ENCODE measurements at regions not wholly inside any gene's neighbourhood (a gene's known extent, or its start where the extent isn't known, plus 50 kb on each side); places are given as distances from the start of the nearest gene placed in this dataset.

DNA sequence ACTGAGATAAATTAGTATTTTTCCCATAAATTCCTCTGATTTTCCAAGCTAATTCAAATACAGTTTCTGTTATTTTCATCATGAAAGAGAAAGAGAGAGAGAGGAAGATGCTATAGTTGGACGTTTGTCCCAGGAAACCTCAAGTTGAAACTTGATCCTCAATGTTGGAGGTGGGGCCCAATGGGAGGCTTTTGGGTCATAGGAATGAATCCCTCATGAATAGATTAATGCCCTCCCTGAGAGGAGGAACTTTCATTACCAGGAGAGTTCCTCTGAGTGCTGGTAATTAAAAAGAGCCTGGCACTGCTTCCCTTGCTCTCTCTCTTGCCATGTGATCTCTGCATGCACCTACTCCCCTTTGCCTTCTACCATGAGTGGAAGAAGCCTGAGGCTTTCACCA is 189.9 kb upstream of the SMC2 start:
- H3K27ac ChIP-seq: no peak overlapping the region
- DNase-seq (ENCODE audit: low read depth in 1 of 2, low spot score in 2 of 2): no peak
- no peaks in the 10 kb centered on the region for H3K9me3 ChIP-seq (replicated peaks)

DNA sequence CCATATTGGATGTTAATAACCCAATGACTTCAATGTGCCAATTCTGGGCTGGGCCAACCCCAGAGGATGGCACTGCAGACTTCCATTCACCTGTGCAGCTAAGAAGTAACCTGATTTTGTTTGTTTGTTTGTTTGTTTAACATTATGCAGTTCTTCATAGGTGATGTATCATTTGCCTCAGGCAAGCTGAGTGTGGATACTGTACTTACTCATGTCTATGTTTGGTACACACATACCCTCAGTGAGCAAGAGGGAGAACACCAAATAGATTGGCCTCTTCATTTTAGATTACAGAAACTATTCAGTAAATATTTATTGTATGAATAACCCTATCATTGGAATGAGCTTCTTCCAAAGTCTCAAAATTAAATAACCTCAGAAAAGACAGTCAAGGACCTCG is 180.2 kb upstream of the SMC2 start:
- H3K27ac ChIP-seq: no peak overlapping the region
- no peak overlapping the region for H3K4me3 ChIP-seq
- no peaks in the 10 kb centered on the region for H3K27me3 ChIP-seq (replicated peaks)
- H3K36me3 ChIP-seq: no peaks in the 10 kb centered on the region
- no peaks in the 10 kb centered on the region for H3K9me3 ChIP-seq (replicated peaks)
- DNase-seq (ENCODE audit: low read depth in 1 of 2, low spot score in 2 of 2): no peak
- no peaks in the 10 kb centered on the region for H3K4me1 ChIP-seq (replicated peaks)

More for the DNA sequence above, 189.9 kb upstream of the SMC2 start:
- Histone ChIP-seq H3K27me3 (replicated peaks) (no peaks in the 10 kb centered on the region), H3K36me3 (no peaks in the 10 kb centered on the region), H3K4me3 (no peak overlapping the region), H3K4me1 (replicated peaks) (no peaks in the 10 kb centered on the region)

DNA sequence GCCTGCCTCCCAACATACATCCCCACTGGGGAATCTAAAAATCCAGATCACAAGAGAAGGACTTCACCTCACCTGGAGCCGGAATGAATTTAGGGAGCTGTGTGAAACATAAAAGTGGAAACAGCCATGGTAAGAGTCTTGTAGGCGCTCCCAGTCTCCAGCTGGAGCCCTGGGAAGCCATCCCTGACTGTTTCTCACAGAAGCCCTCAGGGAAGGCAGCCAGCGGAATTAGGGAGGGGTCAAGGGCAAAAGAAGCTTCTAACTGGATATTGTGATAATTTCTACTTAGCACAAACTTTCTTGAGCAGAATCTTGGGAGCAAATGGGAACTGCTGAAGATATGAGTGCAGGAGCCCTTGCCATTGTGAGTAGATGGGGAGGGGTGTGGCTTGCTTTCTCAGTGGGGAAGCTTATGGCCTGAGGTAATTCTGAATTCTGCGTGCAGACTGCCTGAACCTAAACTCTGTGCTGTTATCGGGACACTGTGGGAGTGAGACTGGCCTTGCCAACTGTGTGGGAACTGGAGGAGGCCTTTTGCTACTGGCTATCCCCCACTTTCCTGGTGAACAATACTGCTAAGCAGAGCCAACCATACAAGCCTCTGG is 174.4 kb upstream of the SMC2 start:
- H3K27ac ChIP-seq: no peak overlapping the region
- no peaks in the 10 kb centered on the region for H3K9me3 ChIP-seq (replicated peaks)
- no peaks in the 10 kb centered on the region for H3K36me3 ChIP-seq
- H3K27me3 ChIP-seq (replicated peaks): no peaks in the 10 kb centered on the region
- no peak overlapping the region for H3K4me3 ChIP-seq
- no peak for DNase-seq (ENCODE audit: low read depth in 1 of 2, low spot score in 2 of 2)
- no peaks in the 10 kb centered on the region for H3K4me1 ChIP-seq (replicated peaks)

DNA sequence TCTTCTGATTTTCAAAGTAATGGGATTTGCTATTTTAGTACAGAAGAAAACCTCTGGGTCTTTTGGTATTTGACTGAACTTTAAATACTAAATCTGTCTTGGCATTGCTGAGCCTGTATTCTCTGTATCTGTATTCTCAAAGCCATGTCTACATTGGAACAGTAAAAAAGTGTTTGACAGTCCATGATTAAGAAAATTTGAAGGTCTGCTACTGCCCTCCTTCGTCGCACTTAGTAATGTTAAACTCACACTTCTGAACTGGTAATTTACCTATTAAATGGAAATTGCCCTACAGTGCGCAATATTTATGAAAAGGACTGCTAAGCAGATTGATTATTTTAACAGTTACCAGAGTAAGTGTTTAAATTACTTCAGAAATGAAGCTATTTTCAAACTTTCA is 165.7 kb upstream of the SMC2 start:
- H3K27me3 ChIP-seq (replicated peaks): peaks cover 4% of the 10 kb centered on the region; the same call in 1 of the 2 replicates
- H3K4me3 ChIP-seq: no peak overlapping the region
- no peak for DNase-seq (ENCODE audit: low read depth in 1 of 2, low spot score in 2 of 2)
- no peaks in the 10 kb centered on the region for H3K9me3 ChIP-seq (replicated peaks)
- no peaks in the 10 kb centered on the region for H3K36me3 ChIP-seq
- H3K4me1 ChIP-seq (replicated peaks): no peaks in the 10 kb centered on the region
- no peak overlapping the region for H3K27ac ChIP-seq

DNA sequence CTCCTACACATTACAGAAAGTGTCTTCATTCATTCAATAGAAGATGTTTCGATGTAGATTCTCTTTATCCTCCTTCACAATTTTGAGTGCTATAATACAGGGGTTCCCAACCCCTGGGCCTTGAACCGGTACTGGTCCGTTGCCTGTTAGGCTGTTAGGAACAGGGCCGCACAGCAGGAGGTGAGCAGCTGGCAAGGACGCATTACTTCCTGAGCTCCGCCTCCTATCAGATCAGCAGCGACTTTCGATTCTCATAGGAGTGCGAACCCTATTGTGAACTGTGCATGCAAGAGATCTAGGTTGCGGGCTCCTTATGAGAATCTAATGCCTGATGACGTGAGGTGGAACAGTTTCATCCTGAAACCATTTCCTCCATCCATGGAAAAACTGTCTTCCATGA is 153.0 kb upstream of the SMC2 start:
- Histone ChIP-seq H3K9me3 (replicated peaks) (no peaks in the 10 kb centered on the region), H3K4me1 (replicated peaks) (no peaks in the 10 kb centered on the region), H3K27me3 (replicated peaks) (no peaks in the 10 kb centered on the region), H3K36me3 (no peaks in the 10 kb centered on the region), H3K27ac (no peak overlapping the region), H3K4me3 (no peak overlapping the region)
- DNase-seq (ENCODE audit: low read depth in 1 of 2, low spot score in 2 of 2): no peak

DNA sequence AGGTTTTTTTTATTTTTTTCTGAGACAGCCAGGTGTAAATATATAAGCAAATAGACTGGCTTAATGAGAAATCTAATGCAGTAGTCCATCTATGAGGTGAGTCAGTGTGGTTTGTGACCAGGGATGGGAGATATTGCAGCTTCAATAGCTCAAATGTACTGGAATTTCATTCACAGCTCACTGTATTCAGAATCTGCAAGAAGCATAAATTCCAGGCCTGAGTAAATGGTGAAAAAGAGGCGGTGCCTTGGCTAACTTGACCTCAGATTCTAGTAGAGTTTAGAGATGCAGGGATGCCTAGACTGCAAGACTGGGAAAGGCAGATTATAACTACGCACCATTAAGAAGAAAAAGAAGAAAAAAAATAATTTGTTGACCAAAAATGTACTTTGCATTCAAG is 151.9 kb upstream of the SMC2 start:
- no peak overlapping the region for H3K27ac ChIP-seq

DNA sequence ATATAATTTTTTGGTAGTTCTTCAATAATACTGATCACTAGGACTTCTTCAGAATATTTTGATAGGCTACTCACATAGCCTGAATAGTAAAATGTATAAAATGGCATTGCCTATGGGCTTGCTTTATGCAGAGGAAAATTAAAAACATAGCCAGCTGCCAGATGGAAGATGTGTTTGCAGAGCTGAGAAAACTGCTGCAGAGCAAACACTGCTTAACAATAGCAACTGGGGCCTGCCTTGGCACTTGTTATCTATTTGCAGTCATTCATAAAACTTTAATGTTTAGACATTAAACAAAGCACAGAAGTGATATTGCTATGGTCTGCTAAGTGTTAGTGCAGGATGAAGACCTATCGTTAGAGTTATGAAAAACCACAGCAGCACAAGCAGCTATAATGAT is 151.5 kb upstream of the SMC2 start:
- Histone ChIP-seq H3K4me3 (no peak overlapping the region), H3K27me3 (replicated peaks) (no peaks in the 10 kb centered on the region), H3K27ac (no peak overlapping the region), H3K4me1 (replicated peaks) (no peaks in the 10 kb centered on the region), H3K9me3 (replicated peaks) (no peaks in the 10 kb centered on the region), H3K36me3 (no peaks in the 10 kb centered on the region)
- no peak for DNase-seq (ENCODE audit: low read depth in 1 of 2, low spot score in 2 of 2)

More for the DNA sequence above, 151.9 kb upstream of the SMC2 start:
- H3K4me3 ChIP-seq: no peak overlapping the region
- no peaks in the 10 kb centered on the region for H3K4me1 ChIP-seq (replicated peaks)
- no peaks in the 10 kb centered on the region for H3K36me3 ChIP-seq
- no peaks in the 10 kb centered on the region for H3K27me3 ChIP-seq (replicated peaks)
- H3K9me3 ChIP-seq (replicated peaks): no peaks in the 10 kb centered on the region
- DNase-seq (ENCODE audit: low read depth in 1 of 2, low spot score in 2 of 2): no peak

DNA sequence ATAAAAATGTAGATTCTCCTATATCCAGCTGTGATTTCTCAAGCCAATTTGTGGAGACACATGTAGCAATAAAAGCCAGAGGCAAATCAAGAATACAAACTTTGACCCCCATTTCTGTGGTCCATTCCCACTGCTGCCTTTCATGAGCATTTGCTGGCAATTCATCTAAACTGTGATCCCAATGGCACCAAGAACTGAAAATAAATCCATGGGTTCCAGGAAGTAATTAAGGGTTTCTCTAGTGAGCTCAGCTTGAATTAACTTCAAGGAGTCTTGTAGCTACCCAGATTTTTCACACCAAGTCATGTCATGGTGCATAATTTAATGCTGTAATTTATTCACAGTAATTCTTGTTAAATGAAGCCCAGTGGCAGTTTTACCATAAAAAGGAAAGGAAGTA is 145.0 kb upstream of the SMC2 start:
- H3K4me3 ChIP-seq: no peak overlapping the region
- no peaks in the 10 kb centered on the region for H3K36me3 ChIP-seq
- no peak overlapping the region for H3K27ac ChIP-seq
- no peaks in the 10 kb centered on the region for H3K27me3 ChIP-seq (replicated peaks)
- DNase-seq (ENCODE audit: low read depth in 1 of 2, low spot score in 2 of 2): no peak
- H3K9me3 ChIP-seq (replicated peaks): no peaks in the 10 kb centered on the region
- H3K4me1 ChIP-seq (replicated peaks): no peaks in the 10 kb centered on the region

DNA sequence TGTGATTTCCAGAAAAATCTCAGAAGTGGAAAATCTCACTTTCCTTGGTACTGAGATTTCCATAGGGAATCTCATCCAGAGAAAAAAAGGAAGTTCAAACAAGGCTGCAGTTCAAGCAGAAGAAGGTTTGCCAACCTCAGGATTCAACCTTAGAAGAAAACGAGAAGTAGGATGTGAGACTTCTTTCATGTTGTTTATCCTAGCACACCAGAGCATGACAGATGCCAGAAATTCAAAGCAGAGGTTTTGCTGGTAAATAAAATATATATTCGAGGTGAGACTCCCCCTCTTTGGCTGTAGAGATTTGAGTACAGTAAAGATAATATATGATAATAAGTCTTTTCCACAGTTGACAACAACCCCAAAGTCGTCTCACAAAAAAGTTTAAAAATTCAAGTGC is 116.9 kb upstream of the SMC2 start:
- Histone ChIP-seq H3K27me3 (replicated peaks) (no peaks in the 10 kb centered on the region), H3K4me3 (no peak overlapping the region), H3K27ac (no peak overlapping the region), H3K9me3 (replicated peaks) (no peaks in the 10 kb centered on the region), H3K4me1 (replicated peaks) (no peaks in the 10 kb centered on the region), H3K36me3 (no peaks in the 10 kb centered on the region)
- no peak for DNase-seq (ENCODE audit: low read depth in 1 of 2, low spot score in 2 of 2)

DNA sequence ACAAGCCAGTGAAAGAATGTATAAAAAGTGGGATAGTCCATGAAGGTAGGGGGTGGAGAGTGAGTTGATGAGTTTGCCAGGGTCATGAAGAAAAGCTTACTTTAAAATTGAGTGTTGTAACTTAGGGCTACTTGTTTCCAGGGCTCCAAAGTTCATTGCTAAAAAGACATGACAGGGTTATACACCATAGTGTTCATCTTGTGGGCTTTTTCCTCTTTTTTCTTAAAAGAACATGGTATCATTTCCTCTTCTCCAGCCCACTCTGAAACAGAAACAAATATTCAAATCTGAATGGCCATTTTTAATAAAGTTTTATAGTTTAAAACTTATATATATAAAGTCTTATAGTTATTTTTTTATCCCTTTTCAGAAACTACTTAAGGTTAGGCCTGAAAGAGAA is 115.7 kb upstream of the SMC2 start:
- H3K4me3 ChIP-seq: no peak overlapping the region
- no peak for DNase-seq (ENCODE audit: low read depth in 1 of 2, low spot score in 2 of 2)
- H3K9me3 ChIP-seq (replicated peaks): no peaks in the 10 kb centered on the region
- H3K4me1 ChIP-seq (replicated peaks): no peaks in the 10 kb centered on the region
- no peaks in the 10 kb centered on the region for H3K36me3 ChIP-seq
- H3K27me3 ChIP-seq (replicated peaks): no peaks in the 10 kb centered on the region
- no peak overlapping the region for H3K27ac ChIP-seq

DNA sequence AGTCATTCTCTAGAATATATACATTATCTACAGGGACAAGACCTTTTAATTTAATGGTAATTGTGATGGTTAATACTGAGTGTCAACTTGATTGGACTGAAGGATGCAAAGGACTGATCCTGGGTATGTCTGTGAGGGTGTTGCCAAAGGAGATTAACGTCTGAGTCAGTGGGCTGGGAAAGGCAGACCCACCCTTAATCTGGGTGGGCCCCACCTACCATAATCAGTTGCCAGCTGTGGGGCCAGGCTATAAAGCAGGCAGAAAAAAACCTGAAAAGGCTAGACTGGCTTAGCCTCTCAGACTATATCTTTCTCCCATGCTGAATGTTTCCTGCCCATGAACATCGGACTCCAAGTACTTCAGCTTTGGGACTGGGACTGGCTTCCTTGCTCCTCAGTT is 112.2 kb upstream of the SMC2 start:
- H3K27ac ChIP-seq: no peak overlapping the region
- no peaks in the 10 kb centered on the region for H3K4me1 ChIP-seq (replicated peaks)
- H3K4me3 ChIP-seq: no peak overlapping the region
- no peak for DNase-seq (ENCODE audit: low read depth in 1 of 2, low spot score in 2 of 2)
- H3K9me3 ChIP-seq (replicated peaks): no peaks in the 10 kb centered on the region
- no peaks in the 10 kb centered on the region for H3K36me3 ChIP-seq
- H3K27me3 ChIP-seq (replicated peaks): no peaks in the 10 kb centered on the region; the same call in 1 of the 2 replicates

DNA sequence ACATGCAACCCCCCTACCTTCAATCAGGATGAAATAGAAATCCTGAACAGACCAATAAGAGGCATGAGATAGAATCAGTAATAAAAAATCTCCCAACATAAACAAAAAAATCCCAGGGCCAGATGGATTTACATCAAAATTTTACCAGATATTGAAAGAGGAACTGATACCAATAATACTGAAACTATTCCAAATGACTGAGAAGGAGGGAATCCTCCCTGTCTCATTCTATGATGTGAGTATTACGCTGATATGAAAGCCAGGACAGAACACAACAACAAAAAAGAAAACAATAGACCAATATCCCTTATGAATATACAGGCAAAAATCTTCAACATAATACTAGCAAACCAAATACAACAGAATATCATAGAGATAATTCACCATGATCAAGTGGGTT is 109.0 kb upstream of the SMC2 start:
- no peak for DNase-seq (ENCODE audit: low read depth in 1 of 2, low spot score in 2 of 2)
- H3K4me3 ChIP-seq: no peak overlapping the region
- H3K27me3 ChIP-seq (replicated peaks): no peaks in the 10 kb centered on the region; the same call in 1 of the 2 replicates
- H3K9me3 ChIP-seq (replicated peaks): no peaks in the 10 kb centered on the region
- no peaks in the 10 kb centered on the region for H3K4me1 ChIP-seq (replicated peaks)
- no peaks in the 10 kb centered on the region for H3K36me3 ChIP-seq
- H3K27ac ChIP-seq: no peak overlapping the region

DNA sequence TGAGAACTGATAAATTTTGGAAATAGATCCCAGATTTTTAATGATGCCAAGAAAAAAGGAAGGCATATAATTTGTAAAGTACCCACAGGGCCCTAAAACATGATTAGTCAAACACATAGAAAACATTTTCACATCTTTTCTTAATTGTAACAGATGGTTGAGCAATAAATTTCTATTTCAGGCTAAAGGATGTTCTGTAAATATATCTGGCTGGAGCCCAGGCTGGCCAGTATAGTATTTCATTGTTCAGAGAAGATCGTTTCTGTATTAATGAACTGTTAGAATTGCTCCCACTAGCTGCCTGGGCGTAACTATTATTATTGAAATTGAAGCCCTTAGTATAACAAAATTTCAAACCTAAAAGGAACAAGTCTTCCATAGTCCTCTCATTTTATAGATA is 105.3 kb upstream of the SMC2 start:
- no peak overlapping the region for H3K27ac ChIP-seq
- H3K27me3 ChIP-seq (replicated peaks): no peaks in the 10 kb centered on the region; the same call in 1 of the 2 replicates
- no peak for DNase-seq (ENCODE audit: low read depth in 1 of 2, low spot score in 2 of 2)
- H3K4me1 ChIP-seq (replicated peaks): no peaks in the 10 kb centered on the region
- H3K36me3 ChIP-seq: no peaks in the 10 kb centered on the region
- H3K9me3 ChIP-seq (replicated peaks): no peaks in the 10 kb centered on the region
- H3K4me3 ChIP-seq: no peak overlapping the region

DNA sequence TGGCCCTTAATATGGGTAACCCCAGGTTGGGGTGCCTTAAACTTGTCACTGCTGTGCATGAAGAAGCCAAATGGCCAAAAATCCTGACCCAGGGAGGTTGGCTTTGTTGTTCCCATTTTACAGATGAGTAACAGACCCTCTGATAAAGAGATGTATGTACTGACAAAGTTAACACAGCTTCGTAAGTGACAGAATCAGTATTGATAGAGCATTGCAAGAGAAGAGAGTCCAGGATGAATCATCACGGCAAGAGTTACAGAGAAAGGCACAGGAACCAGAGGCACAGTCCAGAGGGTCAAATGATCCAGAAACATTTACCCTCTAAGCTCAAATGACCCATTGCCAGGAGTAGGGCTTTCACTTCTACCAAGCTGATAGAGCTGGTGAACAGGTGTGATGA is 103.8 kb upstream of the SMC2 start:
- Histone ChIP-seq H3K27me3 (replicated peaks) (no peaks in the 10 kb centered on the region; the same call in 1 of the 2 replicates), H3K27ac (no peak overlapping the region), H3K4me3 (no peak overlapping the region), H3K36me3 (no peaks in the 10 kb centered on the region), H3K4me1 (replicated peaks) (no peaks in the 10 kb centered on the region), H3K9me3 (replicated peaks) (no peaks in the 10 kb centered on the region)
- DNase-seq (ENCODE audit: low read depth in 1 of 2, low spot score in 2 of 2): no peak

DNA sequence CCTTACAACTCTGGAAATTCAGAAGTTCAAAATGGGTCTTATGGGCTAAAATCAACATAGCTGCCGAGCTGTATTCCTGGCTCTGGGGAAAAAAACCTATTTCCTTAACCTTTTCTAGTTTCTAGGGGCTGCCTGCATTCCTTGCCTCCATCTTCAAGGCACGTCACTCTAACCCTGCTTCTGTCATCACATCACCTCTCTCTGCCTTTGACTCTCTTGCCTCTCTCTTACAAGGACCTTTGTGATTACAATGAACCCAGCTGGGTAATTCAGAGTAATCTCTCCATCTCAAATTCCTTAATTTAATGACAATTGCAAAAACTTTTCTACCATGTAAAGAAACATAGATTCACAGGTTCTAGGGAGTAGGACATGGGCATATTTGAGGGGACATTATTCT is 103.1 kb upstream of the SMC2 start:
- Histone ChIP-seq H3K4me3 (no peak overlapping the region), H3K4me1 (replicated peaks) (no peaks in the 10 kb centered on the region), H3K36me3 (no peaks in the 10 kb centered on the region), H3K27me3 (replicated peaks) (no peaks in the 10 kb centered on the region), H3K9me3 (replicated peaks) (no peaks in the 10 kb centered on the region), H3K27ac (no peak overlapping the region)
- no peak for DNase-seq (ENCODE audit: low read depth in 1 of 2, low spot score in 2 of 2)

All from SJSA1 (cell line).